ENCODE measurements at regions not wholly inside any gene's neighbourhood (a gene's known extent, or its start where the extent isn't known, plus 50 kb on each side); places are given as distances from the start of the nearest gene placed in this dataset.

DNA sequence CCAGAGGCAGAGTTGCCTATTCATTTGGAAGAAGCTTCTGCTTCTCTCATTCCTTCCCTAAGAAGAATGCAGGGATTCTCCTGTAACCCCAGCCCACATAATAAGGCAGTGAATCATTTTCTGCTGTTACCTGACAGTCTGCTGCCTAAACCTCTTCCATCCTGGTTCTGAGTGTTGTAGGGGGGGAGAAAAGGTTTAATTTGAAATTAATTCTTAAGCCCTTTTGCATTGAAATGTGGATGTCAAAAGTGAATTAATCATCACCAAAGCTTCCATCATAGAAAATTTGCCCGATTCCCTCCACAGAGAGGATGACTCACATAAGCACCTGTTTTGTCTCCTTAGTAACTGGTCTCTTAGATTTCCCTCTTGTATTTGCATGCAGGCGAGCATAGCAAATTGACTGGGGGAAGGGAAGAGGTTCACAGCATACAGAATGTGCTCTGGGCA is 146.7 kb upstream of the FNDC3A start:
- TF ChIP-seq, protein P1, sequence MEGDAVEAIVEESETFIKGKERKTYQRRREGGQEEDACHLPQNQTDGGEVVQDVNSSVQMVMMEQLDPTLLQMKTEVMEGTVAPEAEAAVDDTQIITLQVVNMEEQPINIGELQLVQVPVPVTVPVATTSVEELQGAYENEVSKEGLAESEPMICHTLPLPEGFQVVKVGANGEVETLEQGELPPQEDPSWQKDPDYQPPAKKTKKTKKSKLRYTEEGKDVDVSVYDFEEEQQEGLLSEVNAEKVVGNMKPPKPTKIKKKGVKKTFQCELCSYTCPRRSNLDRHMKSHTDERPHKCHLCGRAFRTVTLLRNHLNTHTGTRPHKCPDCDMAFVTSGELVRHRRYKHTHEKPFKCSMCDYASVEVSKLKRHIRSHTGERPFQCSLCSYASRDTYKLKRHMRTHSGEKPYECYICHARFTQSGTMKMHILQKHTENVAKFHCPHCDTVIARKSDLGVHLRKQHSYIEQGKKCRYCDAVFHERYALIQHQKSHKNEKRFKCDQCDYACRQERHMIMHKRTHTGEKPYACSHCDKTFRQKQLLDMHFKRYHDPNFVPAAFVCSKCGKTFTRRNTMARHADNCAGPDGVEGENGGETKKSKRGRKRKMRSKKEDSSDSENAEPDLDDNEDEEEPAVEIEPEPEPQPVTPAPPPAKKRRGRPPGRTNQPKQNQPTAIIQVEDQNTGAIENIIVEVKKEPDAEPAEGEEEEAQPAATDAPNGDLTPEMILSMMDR (IDR thresholded peaks at IDR 0.05) = no peak
- TF ChIP-seq POLR2A (IDR thresholded peaks at IDR 0.05) = no peak

All from Peyer's patch (tissue), 4 donors.